Left ventricle myocardium inferior (tissue), 1 donor: ENCODE measurements at regions not wholly inside any gene's neighbourhood (a gene's known extent, or its start where the extent isn't known, plus 50 kb on each side); places are given as distances from the start of the nearest gene placed in this dataset.

Experiments used
- DNase-seq: peaks from one replicate; pipeline ENCODE4 v3.0.0-alpha.2; 2020
- H3K27ac ChIP-seq: fragments of 200-600 bp; replicated peaks from 2 replicates; pipeline ENCODE4 v1.8.0; 2021
- H3K27me3 ChIP-seq: fragments of 200-600 bp; 2 replicates; pipeline ENCODE4 v1.8.0; 2021; ENCODE audit warnings: low read depth
- H3K36me3 ChIP-seq: fragments of 200-600 bp; 2 replicates; pipeline ENCODE4 v1.8.0; 2021
- H3K4me1 ChIP-seq: fragments of 200-600 bp; 2 replicates; pipeline ENCODE4 v1.8.0; 2021
- H3K4me3 ChIP-seq: fragments of 200-600 bp; 2 replicates; pipeline ENCODE4 v1.8.0; 2021; ENCODE audit warnings: mild to moderate bottlenecking, moderate library complexity
- H3K9me3 ChIP-seq: fragments of 200-600 bp; replicated peaks from 2 replicates; pipeline ENCODE4 v1.8.0; 2021
- intact Hi-C: fragments of 100-400 bp; cut with micrococcal nuclease; formaldehyde crosslinking; loops from one replicate; pipeline ENCODE4 v1.11.0; 2022
- TF ChIP-seq, protein P1 (sequence below): fragments of 200-600 bp; IDR thresholded peaks from 2 replicates; pipeline ENCODE4 v1.8.0; 2021; ENCODE audit warnings: antibody characterized with exemption, mild to moderate bottlenecking, borderline replicate concordance
- donor health status: DM: no; HTN: yes; CAD: no; lungs with severe emphysema.

DNA sequence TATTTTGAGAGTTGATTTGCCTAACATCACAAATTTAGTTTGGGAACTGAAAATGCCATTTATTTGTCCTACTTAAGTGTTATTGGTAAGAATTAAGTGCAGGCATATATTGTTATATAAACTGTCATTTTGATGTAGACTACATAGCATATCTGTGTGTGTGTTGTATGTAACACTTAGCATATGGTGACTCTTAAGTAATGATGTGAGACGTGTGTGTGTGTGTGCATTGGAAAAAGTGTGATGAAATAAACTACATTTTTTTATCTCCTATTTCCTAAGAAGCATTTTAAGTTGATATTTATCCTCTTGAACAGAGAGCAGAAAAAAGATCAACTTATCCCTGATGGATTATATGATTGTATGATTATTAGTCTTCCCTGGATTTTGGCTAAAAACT is 588.2 kb upstream of the SUCLG2 start:
- Histone ChIP-seq H3K4me1 (no peaks in the 10 kb centered on the region), H3K27ac (no peak overlapping the region), H3K27me3 (no peaks in the 10 kb centered on the region), H3K36me3 (no peaks in the 10 kb centered on the region), H3K4me3 (no peak overlapping the region), H3K9me3 (no peaks in the 10 kb centered on the region)
- TF ChIP-seq, protein P1, sequence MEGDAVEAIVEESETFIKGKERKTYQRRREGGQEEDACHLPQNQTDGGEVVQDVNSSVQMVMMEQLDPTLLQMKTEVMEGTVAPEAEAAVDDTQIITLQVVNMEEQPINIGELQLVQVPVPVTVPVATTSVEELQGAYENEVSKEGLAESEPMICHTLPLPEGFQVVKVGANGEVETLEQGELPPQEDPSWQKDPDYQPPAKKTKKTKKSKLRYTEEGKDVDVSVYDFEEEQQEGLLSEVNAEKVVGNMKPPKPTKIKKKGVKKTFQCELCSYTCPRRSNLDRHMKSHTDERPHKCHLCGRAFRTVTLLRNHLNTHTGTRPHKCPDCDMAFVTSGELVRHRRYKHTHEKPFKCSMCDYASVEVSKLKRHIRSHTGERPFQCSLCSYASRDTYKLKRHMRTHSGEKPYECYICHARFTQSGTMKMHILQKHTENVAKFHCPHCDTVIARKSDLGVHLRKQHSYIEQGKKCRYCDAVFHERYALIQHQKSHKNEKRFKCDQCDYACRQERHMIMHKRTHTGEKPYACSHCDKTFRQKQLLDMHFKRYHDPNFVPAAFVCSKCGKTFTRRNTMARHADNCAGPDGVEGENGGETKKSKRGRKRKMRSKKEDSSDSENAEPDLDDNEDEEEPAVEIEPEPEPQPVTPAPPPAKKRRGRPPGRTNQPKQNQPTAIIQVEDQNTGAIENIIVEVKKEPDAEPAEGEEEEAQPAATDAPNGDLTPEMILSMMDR: no peak
- no peak for DNase-seq
- intact Hi-C loops: no loop called here

DNA sequence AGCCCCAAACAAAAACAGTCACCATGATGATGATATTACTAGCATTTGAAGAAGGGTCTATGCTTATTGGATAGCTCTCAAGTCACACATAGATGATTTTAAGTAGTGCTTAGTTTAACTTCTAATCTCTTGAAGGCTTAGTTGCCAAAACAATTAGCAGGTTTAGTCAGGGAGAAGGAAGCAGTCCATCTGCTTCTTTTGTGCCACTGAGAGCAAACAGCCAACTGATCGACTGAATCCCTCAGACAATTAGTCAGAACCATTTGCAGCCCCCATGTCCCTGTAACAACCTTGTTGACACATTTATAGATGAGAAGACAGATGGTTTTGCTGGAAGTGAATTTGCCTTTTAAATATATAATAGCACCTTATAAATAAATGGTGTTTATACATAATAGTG is 585.1 kb upstream of the SUCLG2 start:
- TF ChIP-seq, protein P1: no peak
- H3K4me3 ChIP-seq: no peak overlapping the region
- intact Hi-C loops: no loop called here
- no peaks in the 10 kb centered on the region for H3K9me3 ChIP-seq
- no peaks in the 10 kb centered on the region for H3K27me3 ChIP-seq
- no peaks in the 10 kb centered on the region for H3K4me1 ChIP-seq
- no peak overlapping the region for H3K27ac ChIP-seq
- no peaks in the 10 kb centered on the region for H3K36me3 ChIP-seq
- DNase-seq: no peak

DNA sequence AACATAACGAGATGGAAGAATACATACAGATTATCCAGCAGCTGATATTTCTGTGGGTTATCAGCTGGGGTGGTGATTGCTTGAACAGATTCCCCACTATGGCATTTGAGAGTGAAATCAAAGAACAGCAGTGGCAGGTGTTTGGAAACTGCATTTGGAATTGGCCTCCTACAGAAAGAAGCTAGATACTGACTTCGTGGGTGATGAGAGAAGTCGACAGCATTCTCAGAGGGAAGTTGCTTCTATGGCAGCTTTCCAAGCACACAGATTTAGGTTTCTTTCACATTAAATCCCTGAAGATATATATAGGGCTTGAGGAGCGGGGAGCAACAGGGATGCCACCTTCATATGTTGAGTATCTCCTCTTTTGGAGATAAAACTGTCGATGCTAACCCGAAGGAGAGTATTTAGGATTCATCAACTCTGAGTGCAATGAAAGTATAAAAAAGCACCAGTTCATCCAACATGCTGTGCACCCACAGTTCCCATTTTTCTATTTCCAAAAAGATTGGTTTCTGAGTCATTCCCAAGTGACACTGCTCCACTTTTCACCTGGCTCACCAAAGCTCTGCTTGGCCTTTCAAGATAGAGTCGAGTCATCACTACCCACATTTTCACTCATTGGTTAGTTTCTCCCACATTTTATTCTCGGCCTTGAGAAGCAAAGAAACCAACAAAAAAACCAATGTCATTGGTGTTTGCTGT is 579.8 kb upstream of the SUCLG2 start:
- no peak for DNase-seq
- intact Hi-C loops: no loop called here
- Histone ChIP-seq H3K27me3 (no peaks in the 10 kb centered on the region), H3K9me3 (peaks cover 6% of the 10 kb centered on the region), H3K4me1 (no peaks in the 10 kb centered on the region), H3K36me3 (no peaks in the 10 kb centered on the region), H3K4me3 (no peak overlapping the region), H3K27ac (no peak overlapping the region)
- TF ChIP-seq, protein P1: no peak

DNA sequence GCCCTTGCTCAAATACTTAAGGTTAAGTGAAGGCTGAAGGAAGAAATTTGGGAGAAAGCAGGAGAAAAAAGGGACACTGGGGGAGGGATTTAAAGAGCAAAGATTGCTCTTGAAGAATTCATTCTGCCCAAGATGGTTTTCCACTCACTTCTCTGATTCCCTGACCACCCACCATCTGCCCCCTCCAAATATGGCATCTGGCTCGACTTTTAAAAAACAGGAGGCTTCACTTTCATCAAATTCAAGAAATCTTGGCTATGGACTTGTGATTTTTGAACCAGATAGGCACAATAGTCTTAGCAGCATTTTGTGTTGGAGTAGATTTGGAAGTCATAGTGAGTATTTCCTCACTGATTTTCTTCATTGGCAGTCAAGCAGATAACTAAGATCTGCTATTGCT is 574.4 kb upstream of the SUCLG2 start:
- Histone ChIP-seq H3K4me3 (no peak overlapping the region), H3K27me3 (no peaks in the 10 kb centered on the region), H3K36me3 (no peaks in the 10 kb centered on the region), H3K4me1 (no peaks in the 10 kb centered on the region), H3K27ac (no peak overlapping the region), H3K9me3 (peaks cover 6% of the 10 kb centered on the region)
- no peak for DNase-seq
- TF ChIP-seq, protein P1: no peak
- intact Hi-C loops: no loop called here

DNA sequence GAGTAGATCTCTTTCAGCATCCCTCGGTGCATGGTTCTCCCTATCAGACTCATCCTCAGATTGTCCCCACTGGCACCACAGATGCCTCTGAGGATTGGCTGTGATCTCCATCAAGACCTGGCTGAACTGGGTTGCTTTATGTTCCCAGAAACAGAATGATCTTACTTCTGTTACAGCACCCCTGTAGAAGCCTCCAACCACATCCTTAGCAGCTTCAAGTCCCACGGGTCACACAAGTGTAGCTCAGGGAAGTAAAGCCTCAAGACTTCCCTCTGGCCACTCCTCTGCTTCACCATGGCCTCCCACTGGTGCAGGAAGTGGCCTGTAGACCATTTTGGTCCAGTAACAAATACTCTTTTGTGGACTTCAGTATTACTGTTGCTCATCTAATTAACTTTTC is 566.4 kb upstream of the SUCLG2 start:
- Histone ChIP-seq H3K27me3 (no peaks in the 10 kb centered on the region), H3K27ac (no peak overlapping the region), H3K36me3 (no peaks in the 10 kb centered on the region), H3K4me1 (no peaks in the 10 kb centered on the region), H3K4me3 (no peak overlapping the region), H3K9me3 (no peaks in the 10 kb centered on the region)
- DNase-seq: no peak
- intact Hi-C loops: no loop called here
- TF ChIP-seq, protein P1: no peak
